VCaP (cell line): ENCODE measurements at regions not wholly inside any gene's neighbourhood (a gene's known extent, or its start where the extent isn't known, plus 50 kb on each side); places are given as distances from the start of the nearest gene placed in this dataset.

Experiments used
- H3K27ac ChIP-seq: fragments of 450-650 bp; 2 replicates; pipeline ENCODE4 v1.5.1; 2017
- TF ChIP-seq, protein P1 (sequence below): fragments of 450-650 bp; conservative IDR thresholded peaks from 2 replicates; pipeline ENCODE4 v1.5.1; 2017; ENCODE audit warnings: mild to moderate bottlenecking, moderate library complexity

DNA sequence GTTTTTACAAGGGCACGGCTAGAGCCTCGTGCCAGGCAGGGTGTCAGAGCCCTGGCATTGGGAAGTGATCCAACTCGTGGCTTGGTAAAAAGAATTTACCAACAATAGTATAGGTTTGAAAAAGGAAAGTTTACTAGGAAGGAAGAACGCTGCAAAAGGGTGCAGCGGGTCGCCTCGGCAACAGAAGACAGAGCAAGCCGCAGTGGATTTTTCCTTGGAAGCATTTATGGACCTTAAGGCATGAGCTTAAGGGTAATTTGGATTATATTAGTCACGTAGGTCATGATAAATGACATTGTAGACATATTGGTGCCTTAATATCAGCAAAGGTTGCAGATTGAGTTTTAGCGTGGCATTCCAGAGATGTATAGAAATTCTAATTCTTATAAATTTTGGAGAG is 163.4 kb upstream of the PPP2R3A start:
- TF ChIP-seq, protein P1, sequence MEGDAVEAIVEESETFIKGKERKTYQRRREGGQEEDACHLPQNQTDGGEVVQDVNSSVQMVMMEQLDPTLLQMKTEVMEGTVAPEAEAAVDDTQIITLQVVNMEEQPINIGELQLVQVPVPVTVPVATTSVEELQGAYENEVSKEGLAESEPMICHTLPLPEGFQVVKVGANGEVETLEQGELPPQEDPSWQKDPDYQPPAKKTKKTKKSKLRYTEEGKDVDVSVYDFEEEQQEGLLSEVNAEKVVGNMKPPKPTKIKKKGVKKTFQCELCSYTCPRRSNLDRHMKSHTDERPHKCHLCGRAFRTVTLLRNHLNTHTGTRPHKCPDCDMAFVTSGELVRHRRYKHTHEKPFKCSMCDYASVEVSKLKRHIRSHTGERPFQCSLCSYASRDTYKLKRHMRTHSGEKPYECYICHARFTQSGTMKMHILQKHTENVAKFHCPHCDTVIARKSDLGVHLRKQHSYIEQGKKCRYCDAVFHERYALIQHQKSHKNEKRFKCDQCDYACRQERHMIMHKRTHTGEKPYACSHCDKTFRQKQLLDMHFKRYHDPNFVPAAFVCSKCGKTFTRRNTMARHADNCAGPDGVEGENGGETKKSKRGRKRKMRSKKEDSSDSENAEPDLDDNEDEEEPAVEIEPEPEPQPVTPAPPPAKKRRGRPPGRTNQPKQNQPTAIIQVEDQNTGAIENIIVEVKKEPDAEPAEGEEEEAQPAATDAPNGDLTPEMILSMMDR: no peak
- no peak overlapping the region for H3K27ac ChIP-seq

DNA sequence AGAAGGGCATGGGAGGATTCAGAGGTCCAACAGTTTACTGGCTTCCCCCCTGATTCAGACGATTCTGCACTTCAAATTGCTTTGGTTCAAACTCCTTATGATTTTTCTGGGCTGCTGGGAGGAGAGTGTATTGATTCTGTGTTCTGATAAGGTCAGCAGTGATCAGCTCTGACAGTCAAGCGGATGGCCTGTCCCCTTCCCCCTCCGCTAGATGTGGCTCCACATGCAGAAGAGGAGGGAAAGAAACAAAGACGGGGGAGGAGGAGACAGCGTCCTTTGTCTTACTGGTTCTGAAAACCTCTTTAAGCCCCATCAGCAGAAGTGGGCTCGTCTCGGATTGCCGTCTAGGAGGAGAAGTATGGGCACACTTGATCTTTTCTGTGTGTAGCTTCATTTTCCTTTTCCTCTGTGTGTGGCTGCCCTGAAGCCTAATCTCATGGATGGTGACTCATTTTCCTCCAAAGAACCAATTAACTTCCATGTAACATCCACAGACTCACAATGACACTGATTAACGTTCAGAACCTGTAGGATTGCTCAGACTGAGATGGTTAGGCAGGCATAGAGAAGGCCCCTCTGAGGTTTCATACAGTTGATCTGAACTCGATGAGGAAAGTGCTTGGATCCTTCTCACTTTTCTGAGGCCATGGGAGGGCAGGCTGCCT is 162.4 kb upstream of the PPP2R3A start:
- TF ChIP-seq, protein P1: no peak
- no peak overlapping the region for H3K27ac ChIP-seq

DNA sequence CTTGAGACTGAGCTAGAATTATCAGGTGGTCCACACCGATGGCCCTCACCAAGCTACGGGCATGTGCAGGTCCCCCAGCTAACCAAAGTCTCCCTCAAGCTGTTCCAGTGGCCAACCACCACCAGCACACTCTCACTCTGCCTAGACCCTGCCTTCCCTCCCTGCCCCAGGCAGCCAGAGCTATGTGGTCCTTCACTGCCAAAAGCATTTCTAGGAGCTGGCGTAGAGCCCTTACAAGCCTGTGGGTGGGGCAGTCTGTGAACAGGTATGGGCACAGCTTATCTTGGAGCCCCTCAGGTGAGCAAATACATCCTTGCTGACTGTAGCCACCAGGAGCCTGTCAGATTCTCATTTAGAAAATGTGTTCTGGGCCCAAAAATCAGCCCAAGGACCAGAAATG is 159.8 kb upstream of the PPP2R3A start:
- no peak overlapping the region for H3K27ac ChIP-seq
- TF ChIP-seq, protein P1: no peak

- TF ChIP-seq, protein P1: no peak
- H3K27ac ChIP-seq: no peak overlapping the region
These were observed 159.2 kb upstream of the PPP2R3A start for GRCh38 chr3:135806317-135806716.

- H3K27ac ChIP-seq: no peak overlapping the region
- TF ChIP-seq, protein P1: no peak
These were observed 157.6 kb upstream of the PPP2R3A start for GRCh38 chr3:135807879-135808278.

DNA sequence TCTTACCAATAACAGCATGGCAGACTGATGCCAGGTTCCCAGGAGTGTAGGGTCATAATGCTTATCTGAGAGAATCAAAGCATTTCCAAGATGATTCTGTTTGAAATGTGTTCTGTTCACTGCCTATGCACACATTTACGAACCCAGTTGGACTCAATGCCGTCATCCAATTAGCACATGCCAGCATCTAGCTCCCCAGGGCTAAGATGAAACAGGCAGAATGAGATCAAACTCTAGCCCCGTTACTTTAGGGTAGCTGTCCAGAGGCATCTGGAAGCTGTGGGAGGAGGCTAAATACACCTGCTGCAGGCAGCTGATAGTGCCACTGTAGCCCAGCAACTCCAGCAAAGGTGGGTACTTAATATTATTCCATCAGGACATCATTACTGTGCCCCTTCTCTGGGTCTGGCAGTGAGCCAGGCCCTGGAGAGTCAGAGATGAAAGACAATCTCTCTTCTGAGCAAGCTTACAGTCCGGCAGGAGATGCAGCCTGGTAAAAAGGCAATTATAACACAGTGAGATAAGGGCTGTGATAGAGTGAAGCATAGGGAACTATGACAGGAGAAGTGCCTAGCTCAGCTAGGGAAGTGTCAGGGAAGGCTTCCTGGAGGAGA is 156.4 kb upstream of the PPP2R3A start:
- H3K27ac ChIP-seq: no peak overlapping the region
- TF ChIP-seq, protein P1: no peak

GRCh38 chr3:135811651-135812050 is 153.9 kb upstream of the PPP2R3A start:
- TF ChIP-seq, protein P1: no peak
- H3K27ac ChIP-seq: no peak overlapping the region
